HepG2 (cell line): ENCODE measurements at regions not wholly inside any gene's neighbourhood (a gene's known extent, or its start where the extent isn't known, plus 50 kb on each side); places are given as distances from the start of the nearest gene placed in this dataset.

Experiments
- ARHGAP35 ChIP-seq: sonication (generic); formaldehyde crosslinking; IDR thresholded peaks from 2 replicates; pipeline ENCODE4 v1.9.0; 2022; ENCODE audit warnings: mild to moderate bottlenecking, inconsistent platforms, moderate library complexity, missing genetic modification reagents, borderline replicate concordance
- HNRNPLL ChIP-seq: fragments of 200-400 bp; formaldehyde crosslinking; IDR thresholded peaks from 2 replicates; pipeline ENCODE4 v1.6.1; 2017; ENCODE audit warnings: mild to moderate bottlenecking, low read depth, low read length; ENCODE audit not compliant: poor library complexity, severe bottlenecking
- JUNB ChIP-seq: sonication (generic); formaldehyde crosslinking; IDR thresholded peaks from 2 replicates; pipeline ENCODE4 v1.8.0; 2022; ENCODE audit warnings: missing genetic modification reagents, mild to moderate bottlenecking, borderline replicate concordance
- MEIS1 ChIP-seq: sonication (generic); formaldehyde crosslinking; IDR thresholded peaks from 2 replicates; pipeline ENCODE4 v1.9.0; 2021; ENCODE audit warnings: mild to moderate bottlenecking, missing genetic modification reagents, moderate library complexity, borderline replicate concordance
- PITX1 ChIP-seq: sonication (generic); formaldehyde crosslinking; IDR thresholded peaks from 2 replicates; pipeline ENCODE4 v1.5.1; 2020; ENCODE audit warnings: mild to moderate bottlenecking, missing genetic modification reagents
- ZNF274 ChIP-seq: sonication (generic); formaldehyde crosslinking; IDR thresholded peaks from 2 replicates; pipeline ENCODE4 v1.5.1; 2020; ENCODE audit warnings: mild to moderate bottlenecking, missing genetic modification reagents
- ZNF317 ChIP-seq: sonication (generic); formaldehyde crosslinking; IDR thresholded peaks from 2 replicates; pipeline ENCODE4 v1.5.0; 2020; ENCODE audit warnings: mild to moderate bottlenecking, missing genetic modification reagents
- ZNF496 ChIP-seq: sonication (generic); formaldehyde crosslinking; IDR thresholded peaks from 2 replicates; pipeline ENCODE4 v1.8.1; 2023; ENCODE audit warnings: mild to moderate bottlenecking, moderate library complexity, missing genetic modification reagents; ENCODE audit not compliant: insufficient replicate concordance
- ZNF564 ChIP-seq: sonication (generic); formaldehyde crosslinking; IDR thresholded peaks from 2 replicates; pipeline ENCODE4 v1.8.1; 2023; ENCODE audit warnings: mild to moderate bottlenecking, missing genetic modification reagents
- ZNF816 ChIP-seq: sonication (generic); formaldehyde crosslinking; IDR thresholded peaks from 2 replicates; pipeline ENCODE4 v1.8.0; 2022; ENCODE audit warnings: missing genetic modification reagents, mild to moderate bottlenecking, borderline replicate concordance
- ZUFSP ChIP-seq: sonication (generic); formaldehyde crosslinking; IDR thresholded peaks from 2 replicates; pipeline ENCODE4 v1.9.0; 2021; ENCODE audit warnings: missing genetic modification reagents, mild to moderate bottlenecking, borderline replicate concordance
- TF ChIP-seq, protein P1 (sequence below): sonication (generic); formaldehyde crosslinking; IDR thresholded peaks from 2 replicates; pipeline ENCODE4 v1.4.0; 2020; ENCODE audit warnings: missing genetic modification reagents, borderline replicate concordance
- TF ChIP-seq, protein P2 (sequence below): sonication (generic); formaldehyde crosslinking; IDR thresholded peaks from 2 replicates; pipeline ENCODE4 v1.5.0; 2020; ENCODE audit warnings: missing genetic modification reagents, mild to moderate bottlenecking, borderline replicate concordance

DNA sequence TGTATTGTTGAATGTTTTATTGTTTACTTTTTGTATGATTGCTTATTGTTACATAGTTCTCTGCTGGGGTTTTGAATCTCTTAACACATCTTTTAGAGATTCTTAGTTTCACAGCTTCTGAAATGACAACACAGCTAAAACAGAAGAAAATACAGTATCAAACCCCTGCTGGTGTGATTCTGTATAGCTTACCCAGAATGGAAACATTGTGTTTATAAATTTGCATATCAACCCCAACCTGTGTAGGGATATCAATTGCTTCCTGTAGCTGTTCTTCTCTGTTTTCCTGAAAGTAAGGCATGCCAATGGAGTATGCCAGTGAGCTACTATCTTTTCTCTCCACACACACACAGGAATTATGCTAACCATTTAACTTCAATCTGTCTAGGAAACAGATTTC is 64.3 kb upstream of the ID4 start (continued):
- TF ChIP-seq, protein P1, sequence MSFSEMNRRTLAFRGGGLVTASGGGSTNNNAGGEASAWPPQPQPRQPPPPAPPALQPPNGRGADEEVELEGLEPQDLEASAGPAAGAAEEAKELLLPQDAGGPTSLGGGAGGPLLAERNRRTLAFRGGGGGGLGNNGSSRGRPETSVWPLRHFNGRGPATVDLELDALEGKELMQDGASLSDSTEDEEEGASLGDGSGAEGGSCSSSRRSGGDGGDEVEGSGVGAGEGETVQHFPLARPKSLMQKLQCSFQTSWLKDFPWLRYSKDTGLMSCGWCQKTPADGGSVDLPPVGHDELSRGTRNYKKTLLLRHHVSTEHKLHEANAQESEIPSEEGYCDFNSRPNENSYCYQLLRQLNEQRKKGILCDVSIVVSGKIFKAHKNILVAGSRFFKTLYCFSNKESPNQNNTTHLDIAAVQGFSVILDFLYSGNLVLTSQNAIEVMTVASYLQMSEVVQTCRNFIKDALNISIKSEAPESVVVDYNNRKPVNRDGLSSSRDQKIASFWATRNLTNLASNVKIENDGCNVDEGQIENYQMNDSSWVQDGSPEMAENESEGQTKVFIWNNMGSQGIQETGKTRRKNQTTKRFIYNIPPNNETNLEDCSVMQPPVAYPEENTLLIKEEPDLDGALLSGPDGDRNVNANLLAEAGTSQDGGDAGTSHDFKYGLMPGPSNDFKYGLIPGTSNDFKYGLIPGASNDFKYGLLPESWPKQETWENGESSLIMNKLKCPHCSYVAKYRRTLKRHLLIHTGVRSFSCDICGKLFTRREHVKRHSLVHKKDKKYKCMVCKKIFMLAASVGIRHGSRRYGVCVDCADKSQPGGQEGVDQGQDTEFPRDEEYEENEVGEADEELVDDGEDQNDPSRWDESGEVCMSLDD (CRISPR knock-in tag) = no peak
- TF ChIP-seq ZNF564 = no peak
- TF ChIP-seq ZNF274 = no peak
- no peak for TF ChIP-seq ZNF496 (CRISPR knock-in tag)
- TF ChIP-seq, protein P2, sequence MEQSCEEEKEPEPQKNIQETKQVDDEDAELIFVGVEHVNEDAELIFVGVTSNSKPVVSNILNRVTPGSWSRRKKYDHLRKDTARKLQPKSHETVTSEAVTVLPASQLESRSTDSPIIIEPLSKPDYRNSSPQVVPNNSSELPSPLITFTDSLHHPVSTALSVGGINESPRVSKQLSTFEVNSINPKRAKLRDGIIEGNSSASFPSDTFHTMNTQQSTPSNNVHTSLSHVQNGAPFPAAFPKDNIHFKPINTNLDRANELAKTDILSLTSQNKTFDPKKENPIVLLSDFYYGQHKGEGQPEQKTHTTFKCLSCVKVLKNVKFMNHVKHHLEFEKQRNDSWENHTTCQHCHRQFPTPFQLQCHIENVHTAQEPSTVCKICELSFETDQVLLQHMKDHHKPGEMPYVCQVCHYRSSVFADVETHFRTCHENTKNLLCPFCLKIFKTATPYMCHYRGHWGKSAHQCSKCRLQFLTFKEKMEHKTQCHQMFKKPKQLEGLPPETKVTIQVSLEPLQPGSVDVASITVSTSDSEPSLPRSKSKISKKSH (CRISPR knock-in tag) = no peak
- TF ChIP-seq ZUFSP (CRISPR knock-in tag) = no peak
- no peak for TF ChIP-seq ZNF317
- no peak for TF ChIP-seq JUNB (CRISPR knock-in tag)
- TF ChIP-seq HNRNPLL = no peak
- no peak for TF ChIP-seq PITX1 (CRISPR knock-in tag)
- TF ChIP-seq MEIS1 (CRISPR knock-in tag) = no peak
- TF ChIP-seq ZNF816 = no peak
- no peak for TF ChIP-seq ARHGAP35 (CRISPR knock-in tag)
